CD4-positive, alpha-beta T cell treated with Interleukin-17A for 4 hours (primary cell): ENCODE measurements at regions not wholly inside any gene's neighbourhood (a gene's known extent, or its start where the extent isn't known, plus 50 kb on each side); places are given as distances from the start of the nearest gene placed in this dataset.

Experiments used
- DNase-seq: peaks from one replicate; pipeline ENCODE4 v3.0.0-alpha.2; 2020; ENCODE audit warnings: mixed read lengths

- DNase-seq, result no peak
Observed at GRCh38 chr2:5519286-5519685, 172.9 kb upstream of the SOX11 start.

GRCh38 chr2:5520463-5520972 lies 171.7 kb upstream of the SOX11 start:
- DNase-seq, result no peak

- DNase-seq, result no peak
Observed at GRCh38 chr2:5521461-5521860, 170.7 kb upstream of the SOX11 start.

- no peak for DNase-seq
Observed at GRCh38 chr2:5524551-5524950, 167.6 kb upstream of the SOX11 start.

- no peak for DNase-seq
Observed at GRCh38 chr2:5528706-5529105, 163.5 kb upstream of the SOX11 start.

GRCh38 chr2:5530011-5530696 lies 162.0 kb upstream of the SOX11 start:
- DNase-seq, result no peak

- DNase-seq, result no peak
Observed at GRCh38 chr2:5535301-5535700, 156.9 kb upstream of the SOX11 start.

GRCh38 chr2:5537180-5537688 lies 154.9 kb upstream of the SOX11 start:
- no peak for DNase-seq

GRCh38 chr2:5538313-5538712 lies 153.9 kb upstream of the SOX11 start:
- no peak for DNase-seq

- DNase-seq, result no peak
Observed at GRCh38 chr2:5538772-5539171, 153.4 kb upstream of the SOX11 start.

- no peak for DNase-seq
Observed at GRCh38 chr2:5539282-5540165, 152.7 kb upstream of the SOX11 start.

- no peak for DNase-seq
Observed at GRCh38 chr2:5540856-5541255, 151.3 kb upstream of the SOX11 start.

- DNase-seq, result no peak
Observed at GRCh38 chr2:5544205-5544786, 147.9 kb upstream of the SOX11 start.

GRCh38 chr2:5546181-5546580 lies 146.0 kb upstream of the SOX11 start:
- no peak for DNase-seq

GRCh38 chr2:5548991-5549715 lies 143.0 kb upstream of the SOX11 start:
- DNase-seq, result no peak

GRCh38 chr2:5549771-5550170 lies 142.4 kb upstream of the SOX11 start:
- no peak for DNase-seq

- no peak for DNase-seq
Observed at GRCh38 chr2:5555636-5556035, 136.5 kb upstream of the SOX11 start.

GRCh38 chr2:5561006-5561405 lies 131.2 kb upstream of the SOX11 start:
- no peak for DNase-seq

- DNase-seq, result no peak
Observed at GRCh38 chr2:5562426-5562825, 129.8 kb upstream of the SOX11 start.

GRCh38 chr2:5562865-5563264 lies 129.3 kb upstream of the SOX11 start:
- no peak for DNase-seq

GRCh38 chr2:5563411-5563810 lies 128.8 kb upstream of the SOX11 start:
- no peak for DNase-seq

- no peak for DNase-seq
Observed at GRCh38 chr2:5569256-5569655, 122.9 kb upstream of the SOX11 start.

GRCh38 chr2:5576015-5576414 lies 116.2 kb upstream of the SOX11 start:
- no peak for DNase-seq
